Colonic mucosa (tissue), 4 donors: ENCODE measurements at regions not wholly inside any gene's neighbourhood (a gene's known extent, or its start where the extent isn't known, plus 50 kb on each side); places are given as distances from the start of the nearest gene placed in this dataset.

Experiments used
- DNase-seq: peaks from one replicate; pipeline ENCODE4 v3.0.0-alpha.2; 2020
- H3K27ac ChIP-seq: fragments of 200-600 bp; one replicate; pipeline ENCODE4 v1.8.0; 2021
- H3K27me3 ChIP-seq: fragments of 200-600 bp; one replicate; pipeline ENCODE4 v1.8.0; 2021
- H3K36me3 ChIP-seq: fragments of 200-600 bp; one replicate; pipeline ENCODE4 v1.8.0; 2021
- H3K4me1 ChIP-seq: fragments of 200-600 bp; one replicate; pipeline ENCODE4 v1.8.0; 2021; ENCODE audit warnings: mild to moderate bottlenecking
- H3K4me3 ChIP-seq: fragments of 200-600 bp; one replicate; pipeline ENCODE4 v1.8.0; 2021
- H3K9ac ChIP-seq, 2 donors: one replicate each; pipeline ENCODE4 v1.7.0; 2013; ENCODE audit warnings: control low read depth in 2 of 2, low read depth in 2 of 2, low read length in 2 of 2
- H3K9me3 ChIP-seq: fragments of 200-600 bp; one replicate; pipeline ENCODE4 v1.8.0; 2021
- intact Hi-C: fragments of 100-400 bp; cut with DNase I; formaldehyde crosslinking; loops from one replicate; pipeline ENCODE4 v1.14.1; 2022
- TF ChIP-seq, protein P1 (sequence below): fragments of 200-600 bp; IDR thresholded peaks from one replicate; pipeline ENCODE4 v1.8.0; 2022; ENCODE audit warnings: antibody characterized with exemption, mild to moderate bottlenecking
- donor health status: healthy.
- donor health status: DM: no; HTN: no; CAD: no.
- donor health status: DM: no; HTN: no; CAD: no.

DNA sequence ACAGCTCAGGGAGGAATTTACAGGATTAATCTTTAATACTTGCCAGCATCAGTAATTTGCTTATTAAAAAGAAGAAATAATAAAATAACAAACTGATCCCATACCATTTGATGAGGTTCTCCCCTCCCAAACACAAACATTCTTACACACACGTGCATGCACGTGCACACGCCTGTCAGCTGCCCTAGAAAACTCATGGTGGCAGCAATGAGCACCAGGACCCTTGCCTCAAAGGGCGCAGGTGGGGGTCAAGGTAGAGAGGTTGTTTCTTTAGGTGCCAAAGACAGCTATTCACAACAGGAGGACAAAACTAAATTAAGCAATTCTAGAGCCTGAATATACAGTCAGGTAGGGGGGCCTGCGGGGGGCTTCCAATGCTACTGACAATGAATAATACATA lies 219.3 kb downstream of the BUD13 start:
- intact Hi-C loops, result no loop called here
- no peak overlapping the region for H3K9ac ChIP-seq
- no peak overlapping the region for H3K4me3 ChIP-seq
- H3K27me3 ChIP-seq, result no peaks in the 10 kb centered on the region
- H3K27ac ChIP-seq, result no peak overlapping the region
- H3K36me3 ChIP-seq, result no peaks in the 10 kb centered on the region
- no peak for DNase-seq
- TF ChIP-seq, protein P1, sequence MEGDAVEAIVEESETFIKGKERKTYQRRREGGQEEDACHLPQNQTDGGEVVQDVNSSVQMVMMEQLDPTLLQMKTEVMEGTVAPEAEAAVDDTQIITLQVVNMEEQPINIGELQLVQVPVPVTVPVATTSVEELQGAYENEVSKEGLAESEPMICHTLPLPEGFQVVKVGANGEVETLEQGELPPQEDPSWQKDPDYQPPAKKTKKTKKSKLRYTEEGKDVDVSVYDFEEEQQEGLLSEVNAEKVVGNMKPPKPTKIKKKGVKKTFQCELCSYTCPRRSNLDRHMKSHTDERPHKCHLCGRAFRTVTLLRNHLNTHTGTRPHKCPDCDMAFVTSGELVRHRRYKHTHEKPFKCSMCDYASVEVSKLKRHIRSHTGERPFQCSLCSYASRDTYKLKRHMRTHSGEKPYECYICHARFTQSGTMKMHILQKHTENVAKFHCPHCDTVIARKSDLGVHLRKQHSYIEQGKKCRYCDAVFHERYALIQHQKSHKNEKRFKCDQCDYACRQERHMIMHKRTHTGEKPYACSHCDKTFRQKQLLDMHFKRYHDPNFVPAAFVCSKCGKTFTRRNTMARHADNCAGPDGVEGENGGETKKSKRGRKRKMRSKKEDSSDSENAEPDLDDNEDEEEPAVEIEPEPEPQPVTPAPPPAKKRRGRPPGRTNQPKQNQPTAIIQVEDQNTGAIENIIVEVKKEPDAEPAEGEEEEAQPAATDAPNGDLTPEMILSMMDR, result no peak
- no peaks in the 10 kb centered on the region for H3K4me1 ChIP-seq
- H3K9me3 ChIP-seq, result no peaks in the 10 kb centered on the region

DNA sequence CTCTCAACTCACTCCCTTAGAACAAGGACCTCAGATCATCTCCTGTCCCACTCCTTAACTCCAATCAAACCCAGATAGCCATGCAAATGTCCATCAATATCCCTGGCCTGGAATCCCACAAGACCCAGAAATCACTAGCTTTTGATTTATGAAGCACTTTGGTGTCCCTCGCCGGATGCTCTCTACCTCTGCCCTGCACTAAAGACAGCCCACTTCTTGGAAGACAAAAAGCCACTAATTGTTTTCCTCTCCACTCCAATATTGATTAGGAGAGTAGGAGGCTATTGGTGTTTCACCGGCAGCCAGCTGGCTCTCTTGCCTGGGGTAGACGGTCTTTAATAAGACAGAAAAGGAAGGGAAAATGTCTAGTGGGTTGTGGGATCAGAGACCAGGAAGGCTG lies 221.2 kb downstream of the BUD13 start:
- H3K27me3 ChIP-seq, result no peaks in the 10 kb centered on the region
- TF ChIP-seq, protein P1, result no peak
- H3K27ac ChIP-seq, result no peak overlapping the region
- intact Hi-C loops, result no loop called here
- H3K9ac ChIP-seq, result no peak overlapping the region
- no peaks in the 10 kb centered on the region for H3K4me1 ChIP-seq
- H3K4me3 ChIP-seq, result no peak overlapping the region
- no peaks in the 10 kb centered on the region for H3K36me3 ChIP-seq
- no peak for DNase-seq
- H3K9me3 ChIP-seq, result no peaks in the 10 kb centered on the region

DNA sequence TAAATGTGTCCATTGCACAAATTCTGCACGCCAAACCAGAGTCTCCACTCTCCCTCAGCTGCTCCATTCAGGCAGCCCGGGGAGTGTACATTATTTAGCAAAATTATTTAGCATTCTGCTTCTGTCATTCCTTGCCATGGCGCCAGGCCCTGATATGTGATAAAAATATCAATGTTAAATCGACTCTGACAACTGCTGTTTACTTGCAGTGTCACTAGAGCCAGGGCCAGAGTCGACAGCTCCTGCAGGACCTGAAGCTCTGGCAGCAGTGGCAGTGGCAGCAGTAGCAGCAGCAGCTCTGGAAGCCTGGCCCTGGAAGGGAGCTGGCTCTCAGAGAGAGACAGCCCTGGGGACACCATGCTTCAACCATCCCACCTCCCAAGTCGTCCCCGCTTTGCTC lies 224.5 kb downstream of the BUD13 start:
- no peak overlapping the region for H3K4me3 ChIP-seq
- H3K9ac ChIP-seq, result no peak overlapping the region
- no peaks in the 10 kb centered on the region for H3K36me3 ChIP-seq
- H3K4me1 ChIP-seq, result no peaks in the 10 kb centered on the region
- no peaks in the 10 kb centered on the region for H3K9me3 ChIP-seq
- TF ChIP-seq, protein P1, result no peak
- intact Hi-C loops, result no loop called here
- no peak overlapping the region for H3K27ac ChIP-seq
- no peaks in the 10 kb centered on the region for H3K27me3 ChIP-seq
- no peak for DNase-seq

DNA sequence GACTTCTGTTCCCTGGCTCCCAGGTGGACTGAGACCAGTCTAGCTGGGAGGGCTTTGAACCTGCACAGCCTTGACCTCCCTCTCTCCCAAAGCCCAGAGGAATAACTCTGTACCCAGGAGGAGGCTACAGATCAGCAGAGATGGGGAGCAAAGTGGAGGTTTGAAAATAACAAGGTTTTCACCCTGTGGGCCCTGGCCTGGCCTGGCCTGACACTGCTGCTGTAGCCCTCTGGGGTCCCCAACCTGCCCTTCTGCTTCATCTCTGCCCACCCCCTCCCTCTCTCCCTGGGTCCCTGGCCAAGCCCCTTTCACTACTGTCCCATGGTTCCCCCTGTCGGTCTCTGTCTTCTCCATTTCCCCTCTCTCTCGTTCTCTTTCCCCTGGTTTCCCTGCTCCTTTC lies 225.2 kb downstream of the BUD13 start:
- Histone ChIP-seq H3K4me1 (no peaks in the 10 kb centered on the region), H3K27ac (no peak overlapping the region), H3K9ac (no peak overlapping the region), H3K36me3 (no peaks in the 10 kb centered on the region), H3K4me3 (no peak overlapping the region), H3K9me3 (no peaks in the 10 kb centered on the region), H3K27me3 (no peaks in the 10 kb centered on the region)
- TF ChIP-seq, protein P1, result no peak
- intact Hi-C loops, result no loop called here
- DNase-seq, result no peak

DNA sequence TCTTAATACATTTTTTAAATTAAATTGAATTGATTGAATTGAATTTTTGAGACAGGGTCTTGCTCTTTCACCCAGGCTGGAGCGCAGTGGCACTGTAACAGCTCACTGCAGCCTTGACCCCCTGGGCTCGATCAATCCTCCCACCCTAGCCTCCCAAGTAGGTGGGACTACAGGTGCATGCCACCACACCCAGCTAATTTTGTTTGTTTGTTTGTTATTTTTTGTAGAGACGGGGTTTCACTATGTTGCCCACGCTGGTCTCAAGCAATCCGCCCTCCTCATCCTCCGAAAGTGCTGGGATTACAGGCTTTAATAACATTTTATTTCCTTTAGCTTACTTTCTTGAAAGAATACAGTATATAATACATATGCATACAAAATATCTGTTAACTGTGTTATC lies 226.9 kb downstream of the BUD13 start:
- Histone ChIP-seq H3K9me3 (no peaks in the 10 kb centered on the region), H3K4me3 (no peak overlapping the region), H3K36me3 (no peaks in the 10 kb centered on the region), H3K27ac (no peak overlapping the region), H3K27me3 (no peaks in the 10 kb centered on the region), H3K4me1 (no peaks in the 10 kb centered on the region), H3K9ac (no peak overlapping the region)
- TF ChIP-seq, protein P1, result no peak
- DNase-seq, result no peak
- intact Hi-C loops, result no loop called here

DNA sequence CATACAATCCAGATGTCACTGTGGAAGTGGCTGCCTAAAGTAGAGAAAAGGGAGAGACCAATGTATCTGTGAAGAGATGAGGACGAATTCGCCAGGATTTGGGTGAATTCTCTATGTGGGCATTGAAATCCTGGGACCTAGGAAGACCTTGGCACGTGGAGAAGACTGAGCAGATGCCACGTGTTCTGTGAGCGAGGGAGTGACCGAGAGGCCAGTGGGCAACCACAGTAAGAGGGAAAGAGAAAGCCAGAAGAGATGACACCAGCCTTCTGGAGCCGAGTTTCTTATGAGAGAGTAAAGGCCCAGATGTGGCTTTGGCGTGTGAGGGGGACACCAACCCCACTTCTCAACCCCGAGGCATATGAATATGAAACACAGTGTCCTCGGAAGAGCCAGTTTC lies 228.1 kb downstream of the BUD13 start:
- H3K9ac ChIP-seq, result no peak overlapping the region
- H3K27ac ChIP-seq, result no peak overlapping the region
- intact Hi-C loops, result no loop called here
- TF ChIP-seq, protein P1, result no peak
- no peak for DNase-seq
- H3K27me3 ChIP-seq, result no peaks in the 10 kb centered on the region
- no peaks in the 10 kb centered on the region for H3K4me1 ChIP-seq
- no peaks in the 10 kb centered on the region for H3K9me3 ChIP-seq
- H3K4me3 ChIP-seq, result no peak overlapping the region
- H3K36me3 ChIP-seq, result no peaks in the 10 kb centered on the region
